ENCODE measurements at regions not wholly inside any gene's neighbourhood (a gene's known extent, or its start where the extent isn't known, plus 50 kb on each side); places are given as distances from the start of the nearest gene placed in this dataset.

- no peak for DNase-seq (ENCODE audit: low read depth in 2 of 2)
Observed at GRCh38 chr6:166751051-166751595, 124.1 kb upstream of the RPS6KA2 start.

GRCh38 chr6:166750108-166750793 is 123.2 kb upstream of the RPS6KA2 start:
- DNase-seq (ENCODE audit: low read depth in 2 of 2) = no peak

DNA sequence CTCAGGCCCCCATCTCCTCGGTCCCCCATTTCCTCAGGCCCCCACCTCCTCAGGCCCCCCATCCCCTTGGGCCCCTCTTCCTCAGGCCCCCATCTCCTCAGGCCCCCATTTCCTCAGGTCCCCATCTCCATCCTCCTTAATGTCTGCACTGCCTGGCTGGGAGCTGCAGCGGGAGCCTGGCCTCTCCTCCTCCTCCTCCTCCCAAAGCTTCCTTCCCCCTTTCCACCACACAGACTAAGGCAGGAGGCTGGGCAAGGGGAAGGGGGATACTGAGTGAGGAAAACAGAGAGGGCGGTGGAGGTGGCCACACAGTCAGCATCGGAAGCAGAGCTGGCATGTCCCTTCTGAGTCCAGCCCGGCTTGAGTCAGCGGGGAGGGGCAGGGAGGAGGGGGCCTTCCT is 122.6 kb upstream of the RPS6KA2 start:
- DNase-seq (ENCODE audit: low read depth in 2 of 2) = no peak

GRCh38 chr6:166747644-166748595 is 120.9 kb upstream of the RPS6KA2 start:
- no peak for DNase-seq (ENCODE audit: low read depth in 2 of 2)

DNA sequence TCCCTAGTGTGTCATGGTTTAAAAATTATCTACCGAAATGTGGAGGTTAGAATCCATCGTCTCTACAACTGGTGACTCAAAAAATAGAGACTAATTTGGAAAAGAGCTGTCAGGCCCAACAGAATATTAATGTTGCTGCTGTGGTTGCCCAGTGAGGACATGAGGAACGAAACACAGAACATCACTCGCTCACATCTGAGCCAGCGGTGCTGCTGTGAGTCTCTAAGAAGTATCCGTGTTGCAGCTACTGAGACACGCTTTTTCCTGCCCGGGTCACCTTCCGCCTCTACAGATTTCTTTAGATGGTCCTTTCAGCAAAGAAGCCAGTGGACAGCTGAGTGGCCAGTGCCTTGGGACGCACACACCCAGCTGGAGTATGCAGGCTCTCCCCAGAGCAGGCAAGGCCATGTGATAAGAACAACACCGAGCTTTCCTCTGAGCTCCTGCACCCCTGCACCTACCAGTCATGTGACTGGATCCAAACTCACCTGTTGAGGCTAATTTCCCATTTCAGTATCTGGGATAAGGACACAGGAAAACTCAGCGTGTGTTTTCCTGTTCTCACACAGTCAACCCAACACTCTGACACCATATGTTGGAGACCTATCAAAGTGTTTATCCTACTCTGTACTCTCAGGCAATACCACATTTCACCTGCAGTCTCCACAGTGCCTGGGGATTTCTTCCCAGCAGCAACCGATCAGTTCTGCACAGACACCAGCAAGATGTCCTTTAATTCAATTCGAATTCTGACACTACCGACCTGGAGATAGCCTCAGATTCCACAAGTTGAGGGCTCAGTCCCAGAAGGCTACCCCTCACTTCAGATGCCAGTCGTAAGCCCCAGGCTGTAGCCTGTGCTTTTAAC is 119.0 kb upstream of the RPS6KA2 start:
- no peak for DNase-seq (ENCODE audit: low read depth in 2 of 2)

DNA sequence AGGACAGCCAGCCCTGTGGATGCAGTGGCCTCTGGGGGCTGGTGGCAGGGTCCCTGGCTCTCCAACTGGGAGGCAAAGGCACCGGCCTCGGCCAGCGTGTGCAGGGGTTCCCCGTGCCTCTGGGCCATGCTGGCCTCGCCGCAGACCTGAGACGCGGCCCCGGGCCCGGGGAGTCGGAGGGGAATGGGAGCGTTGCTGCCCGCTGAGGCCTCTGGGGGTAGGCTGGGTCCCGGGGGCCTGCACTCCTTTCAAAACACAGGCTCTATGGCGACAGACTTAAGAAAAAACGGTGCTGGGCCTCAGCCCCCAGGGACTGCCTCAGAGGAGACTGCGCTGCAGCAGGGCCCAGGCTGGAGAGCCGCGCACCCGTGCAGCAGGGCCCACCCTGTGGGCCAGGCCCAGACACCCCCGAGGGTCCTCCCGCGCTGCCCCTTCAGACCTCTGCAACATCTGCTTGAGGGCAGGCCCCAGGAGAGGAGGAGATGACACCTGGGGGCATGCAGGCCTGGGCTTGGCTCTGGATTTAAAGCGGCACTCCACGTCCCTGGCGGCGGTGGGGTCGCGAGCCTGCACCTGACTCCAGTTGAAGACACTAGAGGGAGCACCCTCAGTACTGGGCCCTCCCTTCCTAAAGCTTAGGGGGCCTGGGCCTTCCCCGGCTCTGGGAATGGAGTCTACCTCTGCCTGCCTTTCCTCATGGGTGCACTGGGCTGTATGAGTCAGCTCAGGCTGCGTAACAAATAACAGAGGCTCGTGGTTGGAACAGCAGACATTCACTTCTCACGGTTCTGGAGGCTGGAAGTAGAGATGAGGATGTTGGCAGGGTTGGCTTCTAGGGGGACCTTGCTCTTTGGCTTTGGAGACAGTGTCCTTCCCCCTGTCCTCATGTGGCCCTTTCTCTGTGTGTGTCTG is 117.4 kb upstream of the RPS6KA2 start:
- DNase-seq (ENCODE audit: low read depth in 2 of 2) = no peak

- no peak for DNase-seq (ENCODE audit: low read depth in 2 of 2)
Observed at GRCh38 chr6:166743406-166744222, 116.6 kb upstream of the RPS6KA2 start.

DNA sequence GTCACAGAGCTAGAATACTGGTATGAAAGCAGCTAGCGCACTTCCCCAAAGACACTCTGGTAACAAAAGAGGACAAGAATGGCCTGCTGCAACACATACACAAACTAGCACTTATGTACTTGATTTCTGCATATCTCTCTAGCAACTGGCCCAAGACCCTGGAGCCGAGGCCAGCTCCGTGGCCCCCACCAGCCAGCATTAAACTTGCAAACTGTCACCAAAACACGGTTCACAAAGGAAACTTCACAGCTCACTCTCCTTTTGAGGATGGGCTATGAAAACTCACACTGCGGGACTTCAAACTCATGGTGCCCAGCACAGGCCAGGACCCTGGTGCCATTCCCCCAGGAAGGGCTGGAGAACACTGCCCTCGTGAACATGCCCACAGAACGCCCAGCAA is 115.9 kb upstream of the RPS6KA2 start:
- no peak for DNase-seq (ENCODE audit: low read depth in 2 of 2)

- no peak for DNase-seq (ENCODE audit: low read depth in 2 of 2)
Observed at GRCh38 chr6:166739976-166740318, 112.9 kb upstream of the RPS6KA2 start.

GRCh38 chr6:166739117-166739975 is 112.3 kb upstream of the RPS6KA2 start:
- no peak for DNase-seq (ENCODE audit: low read depth in 2 of 2)

DNA sequence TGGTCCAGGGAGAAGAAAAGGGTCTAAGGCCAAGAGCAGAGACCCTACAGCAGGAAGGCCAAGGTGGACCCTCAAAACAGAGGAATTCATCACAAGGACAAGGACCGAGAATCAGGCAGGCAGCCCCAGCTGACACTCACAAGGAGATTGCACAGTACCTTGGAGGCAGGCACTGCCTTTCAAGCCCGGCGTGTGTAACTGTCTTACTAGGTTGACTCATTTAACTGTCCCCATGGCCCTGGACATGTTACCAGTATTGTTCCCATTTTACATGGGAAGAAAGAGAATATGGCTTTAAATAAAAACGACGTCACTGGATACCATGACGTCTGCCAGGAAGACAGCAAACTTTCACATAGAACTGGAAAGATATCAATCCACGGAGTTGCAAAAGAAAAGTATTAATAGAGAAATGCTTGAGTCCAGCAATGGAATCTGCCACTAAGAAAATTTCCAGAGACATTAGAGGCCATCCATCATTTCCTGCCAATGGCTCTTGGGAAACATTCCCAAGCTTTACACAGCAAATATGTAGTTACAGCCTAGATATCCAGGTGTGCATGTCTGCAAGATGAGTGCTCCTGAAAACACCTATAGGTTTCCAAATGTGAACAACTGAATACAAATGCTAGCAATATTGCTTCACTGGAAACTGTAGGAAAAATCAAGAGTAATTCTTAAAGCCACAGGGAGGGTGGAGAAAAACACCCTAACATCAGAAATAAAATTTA is 111.5 kb upstream of the RPS6KA2 start:
- no peak for DNase-seq (ENCODE audit: low read depth in 2 of 2)

DNA sequence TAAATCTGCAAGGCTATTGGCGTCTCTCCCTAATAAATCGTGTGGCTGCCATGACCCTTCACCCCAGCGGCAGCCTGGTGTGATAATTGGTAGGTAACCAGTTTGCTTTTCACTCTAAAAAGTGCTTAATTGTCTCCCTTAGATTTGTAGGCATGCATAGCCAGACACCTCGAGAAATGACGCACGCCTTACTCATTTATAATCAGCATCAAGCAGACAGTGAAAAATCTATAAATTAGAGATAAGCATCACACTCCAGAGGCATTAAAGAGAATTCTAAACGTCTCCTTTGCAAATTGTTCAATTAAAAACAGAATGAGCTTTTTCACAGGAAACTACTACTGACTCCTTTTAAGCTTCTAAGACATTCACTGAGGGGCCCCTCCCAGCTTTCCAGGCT is 110.2 kb upstream of the RPS6KA2 start:
- no peak for DNase-seq (ENCODE audit: low read depth in 2 of 2)

- DNase-seq (ENCODE audit: low read depth in 2 of 2) = no peak
Observed at GRCh38 chr6:166736634-166737033, 109.6 kb upstream of the RPS6KA2 start.

GRCh38 chr6:166733900-166734299 is 106.8 kb upstream of the RPS6KA2 start:
- DNase-seq (ENCODE audit: low read depth in 2 of 2) = no peak

DNA sequence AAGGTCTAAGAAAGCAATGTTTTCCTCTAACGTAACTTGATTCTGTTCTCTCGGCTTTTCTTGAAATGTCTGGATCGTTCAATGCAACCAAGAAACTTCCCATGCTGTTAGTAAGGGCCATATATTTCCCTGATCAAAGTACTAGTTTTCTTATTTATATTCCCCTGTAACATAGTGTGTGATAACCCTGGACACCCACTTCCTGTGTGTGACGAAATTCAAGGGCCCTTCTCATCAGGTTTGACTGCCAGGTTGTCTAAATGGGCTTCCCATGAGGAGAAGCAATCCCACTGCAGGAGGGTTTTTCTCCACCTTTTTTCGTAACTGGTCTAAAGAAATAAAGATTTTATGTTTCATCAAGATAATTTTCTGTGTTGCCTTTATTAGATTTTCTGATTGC is 102.6 kb upstream of the RPS6KA2 start:
- DNase-seq (ENCODE audit: low read depth in 2 of 2) = no peak

DNA sequence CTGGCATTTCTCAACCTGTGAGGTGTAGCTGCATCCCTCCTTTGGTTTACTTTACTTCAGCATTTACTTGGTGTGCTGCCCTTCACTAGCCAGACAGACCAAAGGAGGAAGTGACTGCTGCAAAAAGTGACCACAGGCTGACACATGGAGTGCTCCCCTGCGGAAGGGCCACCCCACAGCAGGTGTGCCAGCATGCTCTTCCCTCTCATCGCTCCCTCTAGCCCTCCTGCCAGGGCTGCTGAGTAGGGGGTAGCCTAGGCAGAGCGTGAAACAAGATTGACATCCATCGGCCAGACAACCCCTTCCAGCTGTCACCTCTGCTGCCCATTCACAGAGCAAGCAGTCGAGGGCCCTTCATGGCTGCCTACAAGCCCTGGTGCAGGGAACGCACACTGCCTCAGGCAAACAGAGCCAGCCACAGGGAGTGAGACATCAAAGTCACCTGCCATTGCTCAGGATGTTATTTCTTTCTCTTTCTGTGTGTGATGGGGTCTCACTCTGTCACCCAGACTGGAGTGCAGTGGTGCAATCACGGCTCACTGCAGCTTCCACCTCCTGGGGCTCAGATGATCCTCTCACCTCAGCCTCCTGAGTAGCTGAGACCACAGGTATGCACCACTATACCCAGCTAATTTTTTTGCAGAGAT is 102.0 kb upstream of the RPS6KA2 start:
- DNase-seq (ENCODE audit: low read depth in 2 of 2) = no peak

- DNase-seq (ENCODE audit: low read depth in 2 of 2) = no peak
Observed at GRCh38 chr6:166726201-166726600, 99.2 kb upstream of the RPS6KA2 start.

DNA sequence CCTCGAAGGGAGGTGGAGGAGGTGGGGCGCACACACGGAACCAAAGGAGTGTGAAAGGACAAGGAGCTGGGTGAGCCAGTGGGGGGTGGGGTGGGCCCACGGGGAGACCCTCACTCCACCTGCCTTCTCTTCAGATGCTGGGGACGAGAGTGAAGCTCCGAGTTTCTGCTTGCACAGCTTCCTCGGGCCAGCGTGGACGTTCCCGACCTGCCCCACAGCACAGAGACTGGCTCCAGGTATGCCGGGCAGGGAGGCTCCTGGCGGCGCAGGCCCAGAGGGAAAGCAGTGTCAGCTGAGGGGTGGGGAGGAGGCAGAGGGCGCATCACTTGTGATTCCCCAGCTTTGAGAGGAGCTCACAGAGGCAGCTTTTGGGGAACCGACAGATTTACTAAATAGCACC is 98.5 kb upstream of the RPS6KA2 start:
- no peak for DNase-seq (ENCODE audit: low read depth in 2 of 2)

All from stimulated activated CD4-positive, alpha-beta T cell treated with anti-CD3 and anti-CD28 coated beads, Interleukin-15, amount 100 ng/mL, for 48 hours (primary cell).